ENCODE measurements at regions not wholly inside any gene's neighbourhood (a gene's known extent, or its start where the extent isn't known, plus 50 kb on each side); places are given as distances from the start of the nearest gene placed in this dataset.

DNA sequence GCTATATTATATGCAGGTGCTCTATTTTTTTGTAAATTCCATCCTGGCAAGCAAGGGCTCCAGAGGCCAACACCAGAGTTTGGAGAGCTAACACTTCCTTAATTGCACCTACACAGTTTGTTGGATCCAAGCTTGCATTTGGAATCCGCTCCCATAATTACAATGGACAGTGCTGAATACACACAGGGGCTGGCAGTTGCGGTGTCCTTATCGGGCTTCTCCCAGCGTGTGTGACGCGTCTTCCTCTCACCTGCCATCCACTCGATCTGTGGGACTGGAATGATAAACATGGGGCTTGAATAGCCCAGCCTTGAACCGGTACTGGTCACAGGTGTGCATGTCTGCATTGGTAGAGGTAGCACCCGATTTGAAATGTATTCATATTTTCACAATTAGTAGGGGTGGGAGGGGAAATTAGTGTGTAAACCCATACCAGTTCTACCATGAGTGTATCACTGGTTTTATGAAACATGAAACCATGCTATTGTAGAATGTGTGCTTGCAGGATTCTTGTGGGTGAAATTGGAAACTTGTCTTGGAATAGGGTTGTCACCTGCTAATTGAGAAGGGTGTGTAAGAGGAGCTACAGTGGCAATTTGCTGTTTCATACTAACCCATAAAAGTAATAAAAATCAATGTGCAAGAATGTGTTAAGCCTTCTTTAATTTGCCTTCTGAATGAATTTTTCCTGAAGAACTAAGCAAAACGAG is 316.5 kb downstream of the WDR11 start:
- DNase-seq (ENCODE audit: low read depth in 4 of 4, low spot score in 3 of 4): no peak

DNA sequence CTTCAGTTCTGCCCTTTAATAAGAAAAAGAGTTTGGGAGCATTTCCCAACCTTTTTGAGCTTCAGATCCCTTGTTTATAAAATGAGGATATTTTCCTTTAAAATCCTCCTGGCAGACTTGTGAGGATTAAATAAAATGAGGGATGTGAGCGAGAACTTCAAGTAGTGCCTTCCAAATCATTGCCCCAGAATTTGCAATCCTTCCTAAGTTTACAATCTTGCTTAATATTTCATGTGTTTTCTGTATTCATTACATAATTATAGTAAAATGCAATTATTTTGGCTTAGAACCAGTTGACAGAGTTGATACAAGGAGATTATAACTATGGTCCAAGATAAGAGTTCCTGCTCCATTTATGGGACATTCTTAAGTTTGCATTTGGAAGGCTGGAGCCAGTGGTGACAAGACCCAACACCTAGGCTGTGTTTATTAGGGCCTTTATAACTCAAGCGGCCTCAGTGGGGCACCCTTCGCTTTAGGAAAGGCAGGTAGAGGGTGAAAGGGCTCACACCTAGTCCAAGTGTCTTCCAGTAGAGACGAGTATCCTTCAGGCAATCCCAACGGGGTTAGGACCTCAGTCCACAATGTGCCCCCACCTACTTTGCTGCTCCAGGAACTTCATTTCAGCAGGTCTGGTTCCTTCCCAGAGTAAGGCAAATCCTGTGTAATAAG is 317.5 kb downstream of the WDR11 start:
- no peak for DNase-seq (ENCODE audit: low read depth in 4 of 4, low spot score in 3 of 4)

GRCh38 chr10:121169406-121169805 is 318.2 kb downstream of the WDR11 start:
- DNase-seq (ENCODE audit: low read depth in 4 of 4, low spot score in 3 of 4): no peak

DNA sequence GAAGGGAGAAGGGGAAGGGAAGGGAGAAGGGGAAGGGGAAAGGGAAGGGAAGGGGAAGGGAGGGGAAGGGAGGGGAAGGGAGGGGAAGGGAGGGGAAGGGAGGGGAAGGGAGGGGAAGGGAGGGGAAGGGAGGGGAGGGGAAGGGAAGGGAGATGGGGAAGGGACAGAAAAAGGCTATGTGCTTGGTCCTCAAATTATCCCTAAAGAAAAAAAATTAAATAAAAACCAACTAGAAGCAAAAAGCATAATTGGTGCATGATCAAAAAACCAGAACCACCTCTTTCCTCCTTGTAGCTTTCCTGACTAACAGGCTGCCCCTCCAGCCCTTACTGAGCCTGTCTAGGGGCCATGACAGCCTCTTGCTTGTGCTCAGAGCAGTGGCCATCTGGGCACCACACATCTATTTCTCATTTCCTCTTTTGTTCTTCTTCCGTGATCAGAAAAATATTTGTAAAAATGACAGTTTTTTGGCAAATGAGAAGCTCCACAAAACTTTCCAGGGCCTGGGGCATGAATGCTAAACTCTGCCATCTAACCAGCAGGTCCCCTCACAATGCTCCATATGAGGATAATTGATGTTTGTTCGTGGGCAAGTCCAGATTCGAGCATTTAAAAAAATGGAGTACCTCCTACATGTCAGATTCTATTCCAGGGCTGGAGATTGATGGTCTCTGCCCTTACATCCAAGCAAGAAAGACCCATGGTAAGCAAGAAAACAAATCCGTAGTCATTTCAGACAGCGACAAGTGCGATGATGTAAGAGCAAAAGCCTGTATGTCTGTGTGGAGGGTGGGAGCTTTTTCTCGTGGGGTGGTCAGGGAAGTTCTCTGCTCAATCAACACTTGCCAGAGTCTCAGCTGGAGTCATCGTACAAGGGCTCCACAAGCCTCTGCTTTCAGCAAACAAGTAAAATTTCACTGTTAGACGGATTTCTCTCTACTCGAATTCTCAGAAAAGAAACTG is 320.9 kb downstream of the WDR11 start:
- no peak for DNase-seq (ENCODE audit: low read depth in 4 of 4, low spot score in 3 of 4)

DNA sequence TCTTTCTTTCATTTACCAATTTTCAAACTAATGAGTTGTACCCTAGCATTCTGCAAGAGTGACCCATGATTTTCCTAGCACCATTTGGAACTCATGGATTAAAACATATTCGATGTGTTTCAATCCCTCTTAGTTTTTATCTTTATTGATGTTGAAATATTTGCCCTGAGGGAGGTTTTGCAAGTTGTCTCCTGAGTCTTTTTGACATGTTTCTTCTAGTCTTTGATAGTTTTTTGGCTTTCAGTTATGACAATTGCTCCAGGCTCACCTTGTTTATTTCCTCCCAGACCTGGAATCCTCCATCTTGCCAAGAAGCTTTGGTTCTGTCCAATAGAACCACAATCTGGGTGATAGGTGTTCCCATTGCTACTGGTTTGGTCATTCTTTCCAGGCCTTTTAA is 327.8 kb downstream of the WDR11 start:
- no peak for DNase-seq (ENCODE audit: low read depth in 4 of 4, low spot score in 3 of 4)

- DNase-seq (ENCODE audit: low read depth in 4 of 4, low spot score in 3 of 4): no peak
Observed at GRCh38 chr10:121182219-121182618, 331.1 kb downstream of the WDR11 start.

- no peak for DNase-seq (ENCODE audit: low read depth in 4 of 4, low spot score in 3 of 4)
Observed at GRCh38 chr10:121183236-121183635, 332.1 kb downstream of the WDR11 start.

GRCh38 chr10:121183707-121184106 is 332.5 kb downstream of the WDR11 start:
- no peak for DNase-seq (ENCODE audit: low read depth in 4 of 4, low spot score in 3 of 4)

GRCh38 chr10:121185816-121186455 is 334.8 kb downstream of the WDR11 start:
- DNase-seq (ENCODE audit: low read depth in 4 of 4, low spot score in 3 of 4): no peak

DNA sequence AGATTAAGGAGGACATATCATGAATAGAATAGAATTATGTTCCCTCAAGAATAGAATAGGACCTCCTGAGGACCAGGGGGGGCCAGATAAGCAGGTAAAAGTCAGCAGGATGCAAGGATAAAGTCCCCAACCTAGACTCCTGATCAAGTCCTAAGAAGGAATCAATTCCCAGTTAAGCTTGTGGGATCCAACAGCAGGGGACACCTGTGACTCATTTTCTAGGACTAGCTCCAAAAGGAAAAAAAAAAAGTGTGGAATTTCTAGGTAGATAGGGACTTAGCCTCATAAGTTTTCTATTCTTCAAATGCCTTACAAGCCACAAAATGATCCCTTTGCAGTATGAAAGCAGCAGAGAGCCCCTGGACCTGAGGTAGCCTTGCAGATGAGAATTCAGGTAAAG is 336.2 kb downstream of the WDR11 start:
- DNase-seq (ENCODE audit: low read depth in 4 of 4, low spot score in 3 of 4): no peak

DNA sequence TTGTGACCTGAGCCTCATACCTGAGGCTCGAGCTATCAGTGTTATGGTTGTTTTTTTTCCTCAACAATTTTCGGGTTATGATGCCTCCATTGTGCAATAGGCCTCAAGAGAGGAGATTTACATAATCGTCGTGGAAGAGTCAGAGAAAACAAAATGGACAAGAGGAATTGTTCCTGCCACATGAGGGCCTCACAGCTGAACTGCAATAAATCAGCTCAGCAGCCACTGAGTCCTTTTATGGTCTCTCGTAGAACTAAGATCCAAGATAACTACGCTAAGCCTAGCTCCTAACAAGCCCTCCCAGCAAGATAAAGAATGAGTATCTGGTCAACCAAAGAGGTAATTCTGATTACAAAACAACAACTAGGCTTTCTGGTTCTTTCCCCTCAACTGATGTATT is 336.8 kb downstream of the WDR11 start:
- no peak for DNase-seq (ENCODE audit: low read depth in 4 of 4, low spot score in 3 of 4)

DNA sequence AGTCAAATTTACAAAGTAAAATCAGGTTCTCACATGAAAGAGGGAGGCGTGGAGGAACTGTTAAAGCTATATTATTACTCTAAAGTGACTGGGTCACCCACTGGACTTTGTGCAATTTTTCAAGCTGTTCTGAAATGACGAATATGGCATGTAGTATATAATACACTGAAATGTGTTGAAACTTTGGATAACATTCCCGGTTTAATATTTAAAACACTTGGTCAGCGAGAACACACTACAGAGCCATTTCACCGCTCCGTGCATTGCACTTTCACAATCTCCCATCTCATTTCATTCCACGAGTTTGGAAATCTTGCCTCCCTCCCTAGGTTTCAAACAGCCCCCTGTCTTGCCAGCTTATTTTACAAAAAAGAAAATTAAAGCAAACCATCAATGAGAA is 337.9 kb downstream of the WDR11 start:
- no peak for DNase-seq (ENCODE audit: low read depth in 4 of 4, low spot score in 3 of 4)

DNA sequence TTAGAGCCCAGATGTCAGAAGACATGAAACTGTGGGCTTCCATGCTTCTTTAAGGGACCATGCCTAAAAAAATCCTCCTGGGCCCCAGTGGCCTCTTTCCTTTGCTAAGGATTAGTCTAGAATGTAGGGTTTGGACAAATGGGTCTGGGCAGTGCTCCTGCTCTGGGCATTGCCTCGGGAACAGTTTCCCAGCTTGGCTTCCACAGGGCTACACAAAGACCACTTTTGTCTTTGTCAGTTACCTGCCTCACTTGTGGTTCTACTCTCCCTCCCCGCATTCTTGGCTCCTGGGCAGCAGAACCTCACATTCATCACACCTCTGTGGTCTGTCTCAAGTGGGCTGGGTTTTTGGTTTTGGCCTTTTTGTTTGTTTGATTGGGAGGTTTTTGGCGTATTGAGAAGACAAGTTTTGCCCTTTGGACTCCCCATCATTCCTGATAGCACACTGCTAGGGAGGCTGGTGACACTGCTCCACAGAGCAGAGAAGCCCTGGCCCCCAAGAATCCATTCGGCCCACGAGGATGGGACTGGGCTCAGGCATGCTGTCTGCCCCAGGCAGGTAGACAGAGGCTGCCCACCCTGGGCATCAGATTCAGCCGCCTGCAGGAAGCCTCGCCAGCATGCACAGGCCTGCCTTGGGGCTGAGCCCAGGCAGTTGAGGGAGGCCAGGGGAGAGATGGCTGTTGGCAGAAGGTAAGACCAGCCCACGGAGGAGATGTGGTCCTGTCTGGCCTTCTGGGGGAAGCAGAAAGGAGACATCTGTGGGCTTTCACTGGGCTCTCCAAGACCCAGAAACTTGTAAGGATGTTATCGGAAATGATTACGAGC is 343.7 kb downstream of the WDR11 start:
- DNase-seq (ENCODE audit: low read depth in 4 of 4, low spot score in 3 of 4): no peak

GRCh38 chr10:121195524-121195910 is 344.4 kb downstream of the WDR11 start:
- DNase-seq (ENCODE audit: low read depth in 4 of 4, low spot score in 3 of 4): no peak

GRCh38 chr10:121199081-121199480 is 347.9 kb downstream of the WDR11 start:
- DNase-seq (ENCODE audit: low read depth in 4 of 4, low spot score in 3 of 4): no peak

GRCh38 chr10:121205625-121206024 is 354.5 kb downstream of the WDR11 start:
- DNase-seq (ENCODE audit: low read depth in 4 of 4, low spot score in 3 of 4): no peak

GRCh38 chr10:121211446-121211845 is 360.3 kb downstream of the WDR11 start:
- DNase-seq (ENCODE audit: low read depth in 4 of 4, low spot score in 3 of 4): no peak

DNA sequence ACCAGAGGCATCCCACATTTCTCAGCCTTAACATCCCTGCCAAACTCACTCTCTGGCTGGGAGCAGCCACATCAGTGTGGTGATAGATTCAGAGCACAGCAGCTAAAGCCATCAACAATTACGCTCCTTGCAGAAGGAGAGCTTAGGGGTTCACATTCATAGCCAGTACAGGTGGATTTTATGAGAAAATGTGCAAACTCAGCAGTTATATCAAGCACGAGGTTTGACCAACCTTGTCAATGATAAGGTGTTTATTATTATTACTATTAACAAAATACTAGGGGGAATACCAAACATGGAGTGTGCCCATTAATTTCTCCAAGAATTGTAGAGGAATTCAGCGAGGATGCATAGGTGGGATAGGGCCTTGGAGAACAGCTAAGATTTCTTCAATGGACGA is 362.3 kb downstream of the WDR11 start:
- no peak for DNase-seq (ENCODE audit: low read depth in 4 of 4, low spot score in 3 of 4)

DNA sequence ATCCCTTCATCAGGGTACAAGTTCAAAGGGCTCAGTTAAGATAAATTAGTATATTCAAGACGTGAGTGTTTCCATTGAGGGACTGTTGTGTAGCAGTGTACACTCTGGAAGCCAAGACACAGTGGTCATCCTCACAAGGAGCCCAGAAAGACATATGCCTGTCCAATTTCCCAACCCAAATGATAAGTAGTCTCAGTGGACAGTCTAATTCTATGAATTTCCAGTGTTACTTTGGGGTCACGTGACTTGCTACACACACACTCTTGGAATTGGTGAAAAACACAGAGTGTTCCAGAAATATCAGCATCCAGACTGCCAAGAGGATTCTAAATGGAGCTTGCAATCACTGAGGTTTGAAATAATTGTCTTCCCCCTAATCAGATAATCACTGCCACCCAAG is 365.1 kb downstream of the WDR11 start:
- no peak for DNase-seq (ENCODE audit: low read depth in 4 of 4, low spot score in 3 of 4)

DNA sequence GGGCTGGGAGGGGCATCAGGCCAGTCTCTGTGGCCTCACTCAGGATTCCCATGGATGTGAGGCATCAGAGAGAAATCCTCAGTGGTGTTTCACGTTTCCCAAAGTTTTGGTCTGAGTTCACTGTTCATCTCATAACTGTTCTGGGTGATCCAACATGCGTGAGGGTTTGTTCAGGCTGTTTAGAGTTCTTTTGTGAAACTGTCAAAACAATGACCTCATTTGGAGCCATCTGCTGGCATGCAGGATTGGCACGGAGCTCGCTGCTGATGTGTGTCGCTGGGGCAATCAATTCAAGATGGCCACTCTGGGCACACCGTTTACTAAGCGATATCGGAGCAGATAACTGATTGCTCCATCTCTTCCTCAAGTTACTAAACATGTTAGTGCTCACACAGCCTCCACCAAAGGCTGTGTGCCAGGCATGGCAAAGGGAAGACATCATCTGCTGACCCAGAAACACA is 365.6 kb downstream of the WDR11 start:
- DNase-seq (ENCODE audit: low read depth in 4 of 4, low spot score in 3 of 4): no peak
